PC-9 (cell line): ENCODE measurements at regions not wholly inside any gene's neighbourhood (a gene's known extent, or its start where the extent isn't known, plus 50 kb on each side); places are given as distances from the start of the nearest gene placed in this dataset.
"Not testable (repeated sequence)": the region's sequence is repeated elsewhere in the genome, so short reads cannot be mapped to it uniquely, and the experiment has no call there.

Experiments used
- BruUV-seq: library from RNA; stranded (reverse); fragments of 400-500 nt; replicated peaks from 2 replicates; lab custom pipeline; 2021; lab: Mats Ljungman, UMichigan
- CTCF ChIA-PET: fragments of 300-600 bp; sonication (Branson Sonifier 250); formaldehyde crosslinking; loops from one replicate; lab custom pipeline; 2022; ENCODE audit warnings: antibody characterized with exemption; lab: Charles Lee
- POLR2A ChIA-PET: fragments of 300-600 bp; sonication (Branson Sonifier 250); formaldehyde crosslinking; loops from one replicate; lab custom pipeline; 2022; ENCODE audit warnings: antibody characterized with exemption; ENCODE audit not compliant: unreplicated experiment; lab: Charles Lee
- DNase-seq, 2 experiments: peaks; one replicate each; pipeline versions ENCODE4 v3.0.0 to v3.0.0-alpha.2; 2015 to 2022; ENCODE audit warnings: mixed read lengths in 1 of 2
- H2AFZ ChIP-seq: fragments of 200-600 bp; sonication (generic); 2 replicates; pipeline ENCODE4 v1.8.1; 2017; ENCODE audit warnings: antibody characterized with exemption
- H3F3A ChIP-seq: fragments of 200-600 bp; sonication (generic); 2 replicates; pipeline ENCODE4 v1.8.1; 2017; ENCODE audit warnings: antibody characterized with exemption, mild to moderate bottlenecking, low read depth; ENCODE audit not compliant: insufficient read depth
- H3K27ac ChIP-seq: fragments of 200-600 bp; sonication (generic); 2 replicates; pipeline ENCODE4 v1.6.1; 2016; ENCODE audit warnings: mixed run types
- H3K27me3 ChIP-seq: fragments of 200-600 bp; sonication (generic); 2 replicates; pipeline ENCODE4 v1.6.1; 2016; ENCODE audit warnings: low read depth, mixed run types; ENCODE audit not compliant: insufficient read depth
- H3K36me3 ChIP-seq: fragments of 200-600 bp; sonication (generic); 2 replicates; pipeline ENCODE4 v1.6.1; 2016; ENCODE audit warnings: low read depth, mixed run types
- H3K4me1 ChIP-seq: fragments of 200-600 bp; sonication (generic); replicated peaks from 2 replicates; pipeline ENCODE4 v1.6.1; 2016; ENCODE audit warnings: mixed run types; ENCODE audit not compliant: insufficient read depth
- H3K4me2 ChIP-seq: fragments of 200-600 bp; sonication (generic); 2 replicates; pipeline ENCODE4 v1.6.1; 2017; ENCODE audit warnings: mixed run types
- H3K4me3 ChIP-seq: fragments of 200-600 bp; sonication (generic); 2 replicates; pipeline ENCODE4 v1.6.1; 2016; ENCODE audit warnings: mixed run types
- H3K79me2 ChIP-seq: fragments of 200-600 bp; sonication (generic); 2 replicates; pipeline ENCODE4 v1.6.1; 2017; ENCODE audit warnings: low read depth, mixed run types
- H3K9me2 ChIP-seq: fragments of 200-600 bp; sonication (generic); 2 replicates; pipeline ENCODE4 v1.8.1; 2017; ENCODE audit warnings: mild to moderate bottlenecking; ENCODE audit not compliant: insufficient read depth
- H3K9me3 ChIP-seq: fragments of 200-600 bp; sonication (generic); 2 replicates; pipeline ENCODE4 v1.8.1; 2016; ENCODE audit warnings: low read depth; ENCODE audit not compliant: insufficient read depth
- H4K20me1 ChIP-seq: fragments of 200-600 bp; sonication (generic); 2 replicates; pipeline ENCODE4 v1.8.1; 2017; ENCODE audit not compliant: insufficient read depth
- CTCF ChIP-seq: fragments of 200-600 bp; sonication (generic); conservative IDR thresholded peaks from 2 replicates; pipeline ENCODE4 v1.6.1; 2017; ENCODE audit warnings: mixed run types, antibody characterized with exemption, mild to moderate bottlenecking, moderate library complexity
- EZH2 ChIP-seq: fragments of 200-600 bp; sonication (generic); IDR thresholded peaks from 2 replicates; pipeline ENCODE4 v1.8.0; 2017; ENCODE audit warnings: antibody characterized with exemption, low read depth
- intact Hi-C: fragments of 100-400 bp; cut with micrococcal nuclease; formaldehyde crosslinking; loops from one replicate; pipeline ENCODE4 v1.10.0; 2022; ENCODE audit not compliant: unreplicated experiment

GRCh38 chr5:163869581-163869980 is 364.2 kb downstream of the MAT2B start:
- no peaks in the 10 kb centered on the region for H3K27me3 ChIP-seq
- no peak overlapping the region for H3K4me3 ChIP-seq
- no peak overlapping the region for H3K27ac ChIP-seq
- no peak for TF ChIP-seq CTCF
- TF ChIP-seq EZH2: no peak
- no peaks in the 10 kb centered on the region for H3K36me3 ChIP-seq
- intact Hi-C loops: no loop called here
- DNase-seq: no peak
- no peaks in the 10 kb centered on the region for H3K9me2 ChIP-seq
- H3K4me1 ChIP-seq: no peaks in the 10 kb centered on the region
- CTCF ChIA-PET: no interaction called here
- H3K9me3 ChIP-seq: no peaks in the 10 kb centered on the region
- POLR2A ChIA-PET: no interaction called here
- BruUV-seq: no TSS peak
- no peaks in the 10 kb centered on the region for H4K20me1 ChIP-seq
- no peaks in the 10 kb centered on the region for H3K79me2 ChIP-seq
- H3K4me2 ChIP-seq: no peak overlapping the region
- H2AFZ ChIP-seq: no peak overlapping the region
- no peaks in the 10 kb centered on the region for H3F3A ChIP-seq

- Histone ChIP-seq H3K79me2 (no peaks in the 10 kb centered on the region), H4K20me1 (no peaks in the 10 kb centered on the region), H3K27me3 (no peaks in the 10 kb centered on the region), H3K9me2 (no peaks in the 10 kb centered on the region), H3K4me3 (no peak overlapping the region), H3F3A (no peaks in the 10 kb centered on the region), H2AFZ (no peak overlapping the region), H3K27ac (no peak overlapping the region), H3K4me1 (no peaks in the 10 kb centered on the region), H3K36me3 (no peaks in the 10 kb centered on the region), H3K9me3 (no peaks in the 10 kb centered on the region), H3K4me2 (no peak overlapping the region)
- BruUV-seq: no TSS peak
- DNase-seq: no peak
- TF ChIP-seq EZH2: no peak
- no peak for TF ChIP-seq CTCF
- ChIA-PET CTCF (no interaction called here), POLR2A (no interaction called here)
- intact Hi-C loops: no loop called here
These were observed 365.0 kb downstream of the MAT2B start for GRCh38 chr5:163870441-163870840.

- Histone ChIP-seq H3K27me3 (no peaks in the 10 kb centered on the region), H3K4me2 (no peak overlapping the region), H2AFZ (no peak overlapping the region), H3K4me3 (no peak overlapping the region), H3K36me3 (no peaks in the 10 kb centered on the region), H3K4me1 (no peaks in the 10 kb centered on the region), H3K9me3 (no peaks in the 10 kb centered on the region), H4K20me1 (no peaks in the 10 kb centered on the region), H3K27ac (no peak overlapping the region), H3F3A (no peaks in the 10 kb centered on the region), H3K79me2 (no peaks in the 10 kb centered on the region), H3K9me2 (no peaks in the 10 kb centered on the region)
- POLR2A ChIA-PET: no interaction called here
- CTCF ChIA-PET: no interaction called here
- TF ChIP-seq EZH2 (no peak), CTCF (no peak)
- intact Hi-C loops: no loop called here
- no TSS peak for BruUV-seq
- no peak for DNase-seq
These were observed 369.0 kb downstream of the MAT2B start for GRCh38 chr5:163874431-163874830.

- H3K4me3 ChIP-seq, H3K4me2 ChIP-seq, CTCF ChIA-PET, H3K4me1 ChIP-seq, H3K27me3 ChIP-seq, H3K36me3 ChIP-seq, BruUV-seq, POLR2A ChIA-PET, DNase-seq, H3K9me3 ChIP-seq, H3K9me2 ChIP-seq, H3K27ac ChIP-seq, intact Hi-C loops, H2AFZ ChIP-seq, H3F3A ChIP-seq, H4K20me1 ChIP-seq, H3K79me2 ChIP-seq: not testable (repeated sequence)
These were observed 369.5 kb downstream of the MAT2B start for GRCh38 chr5:163874912-163875311.
